ENCODE measurements at regions not wholly inside any gene's neighbourhood (a gene's known extent, or its start where the extent isn't known, plus 50 kb on each side); places are given as distances from the start of the nearest gene placed in this dataset.

GRCh38 chr4:24279469-24279868 is 304.9 kb downstream of the DHX15 start:
- no peak for DNase-seq

- no peak for DNase-seq
Observed at GRCh38 chr4:24278693-24279092, 305.7 kb downstream of the DHX15 start.

GRCh38 chr4:24274381-24274941 is 309.9 kb downstream of the DHX15 start:
- no peak for DNase-seq

- DNase-seq = no peak
Observed at GRCh38 chr4:24273136-24273535, 311.2 kb downstream of the DHX15 start.

- DNase-seq = no peak
Observed at GRCh38 chr4:24266951-24267722, 317.2 kb downstream of the DHX15 start.

GRCh38 chr4:24265989-24266388 is 318.4 kb downstream of the DHX15 start:
- no peak for DNase-seq

GRCh38 chr4:24262616-24263015 is 321.7 kb downstream of the DHX15 start:
- DNase-seq = no peak

- DNase-seq = no peak
Observed at GRCh38 chr4:24262084-24262483, 322.3 kb downstream of the DHX15 start.

- DNase-seq = no peak
Observed at GRCh38 chr4:24260923-24261564, 323.3 kb downstream of the DHX15 start.

- no peak for DNase-seq
Observed at GRCh38 chr4:24260133-24260715, 324.1 kb downstream of the DHX15 start.

GRCh38 chr4:24256547-24256946 is 327.8 kb downstream of the DHX15 start:
- no peak for DNase-seq

- DNase-seq = no peak
Observed at GRCh38 chr4:24256066-24256465, 328.3 kb downstream of the DHX15 start.

- no peak for DNase-seq
Observed at GRCh38 chr4:24252121-24252520, 332.2 kb downstream of the DHX15 start.

GRCh38 chr4:24251589-24251988 is 332.8 kb downstream of the DHX15 start:
- no peak for DNase-seq

- no peak for DNase-seq
Observed at GRCh38 chr4:24249972-24250371, 334.4 kb downstream of the DHX15 start.

GRCh38 chr4:24248674-24249630 is 335.4 kb downstream of the DHX15 start:
- DNase-seq = no peak

- DNase-seq = no peak
Observed at GRCh38 chr4:24245491-24245820, 338.9 kb downstream of the DHX15 start.

GRCh38 chr4:24244663-24245490 is 339.5 kb downstream of the DHX15 start:
- DNase-seq = no peak

GRCh38 chr4:24243641-24244040 is 340.7 kb downstream of the DHX15 start:
- no peak for DNase-seq

GRCh38 chr4:24241511-24241910 is 342.8 kb downstream of the DHX15 start:
- no peak for DNase-seq

- no peak for DNase-seq
Observed at GRCh38 chr4:24240655-24241054, 343.7 kb downstream of the DHX15 start.

GRCh38 chr4:24237709-24238108 is 346.6 kb downstream of the DHX15 start:
- no peak for DNase-seq
